ENCODE measurements at regions not wholly inside any gene's neighbourhood (a gene's known extent, or its start where the extent isn't known, plus 50 kb on each side); places are given as distances from the start of the nearest gene placed in this dataset.

DNA sequence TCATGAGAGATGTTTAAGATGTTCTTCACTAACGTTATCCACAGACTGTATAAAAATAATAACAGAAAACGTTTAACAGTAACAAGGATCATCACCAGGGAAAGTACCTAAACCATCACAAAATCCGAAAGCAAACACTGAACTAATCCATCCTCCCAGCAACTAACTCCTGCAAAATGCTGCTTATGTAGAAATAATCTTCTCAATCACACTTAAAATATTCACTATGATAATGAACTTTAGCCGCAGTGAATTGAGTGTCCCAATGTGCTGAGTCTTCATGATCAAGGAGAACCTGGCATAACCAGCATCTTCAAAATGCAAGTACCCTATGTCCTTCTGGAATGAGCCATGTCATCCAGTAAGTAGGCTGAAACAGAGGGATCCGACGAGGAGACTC is 166.1 kb downstream of the LTN1 start:
- TF ChIP-seq, protein P1, sequence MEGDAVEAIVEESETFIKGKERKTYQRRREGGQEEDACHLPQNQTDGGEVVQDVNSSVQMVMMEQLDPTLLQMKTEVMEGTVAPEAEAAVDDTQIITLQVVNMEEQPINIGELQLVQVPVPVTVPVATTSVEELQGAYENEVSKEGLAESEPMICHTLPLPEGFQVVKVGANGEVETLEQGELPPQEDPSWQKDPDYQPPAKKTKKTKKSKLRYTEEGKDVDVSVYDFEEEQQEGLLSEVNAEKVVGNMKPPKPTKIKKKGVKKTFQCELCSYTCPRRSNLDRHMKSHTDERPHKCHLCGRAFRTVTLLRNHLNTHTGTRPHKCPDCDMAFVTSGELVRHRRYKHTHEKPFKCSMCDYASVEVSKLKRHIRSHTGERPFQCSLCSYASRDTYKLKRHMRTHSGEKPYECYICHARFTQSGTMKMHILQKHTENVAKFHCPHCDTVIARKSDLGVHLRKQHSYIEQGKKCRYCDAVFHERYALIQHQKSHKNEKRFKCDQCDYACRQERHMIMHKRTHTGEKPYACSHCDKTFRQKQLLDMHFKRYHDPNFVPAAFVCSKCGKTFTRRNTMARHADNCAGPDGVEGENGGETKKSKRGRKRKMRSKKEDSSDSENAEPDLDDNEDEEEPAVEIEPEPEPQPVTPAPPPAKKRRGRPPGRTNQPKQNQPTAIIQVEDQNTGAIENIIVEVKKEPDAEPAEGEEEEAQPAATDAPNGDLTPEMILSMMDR (IDR thresholded peaks at IDR 0.05), result no peak
- no peak for TF ChIP-seq POLR2A (IDR thresholded peaks at IDR 0.05)
